Fibroblast of the aortic adventitia (primary cell): ENCODE measurements at regions not wholly inside any gene's neighbourhood (a gene's known extent, or its start where the extent isn't known, plus 50 kb on each side); places are given as distances from the start of the nearest gene placed in this dataset.
"Not testable (repeated sequence)": the region's sequence is repeated elsewhere in the genome, so short reads cannot be mapped to it uniquely, and the experiment has no call there.

ENCODE experiments used
- DNase-seq: peaks from one replicate; pipeline ENCODE4 v3.0.0-alpha.2; 2010; ENCODE audit warnings: low read depth
- H3K4me3 ChIP-seq: 2 replicates; pipeline ENCODE4 v1.5.1; 2011; ENCODE audit warnings: low read depth, mild to moderate bottlenecking, control low read depth, low read length, moderate library complexity
- CTCF ChIP-seq: IDR thresholded peaks from 2 replicates; pipeline ENCODE4 v1.5.1; 2011; ENCODE audit warnings: mild to moderate bottlenecking, low read length, control low read depth, inconsistent platforms; ENCODE audit not compliant: insufficient read depth

- no peak for DNase-seq
- no peak for TF ChIP-seq CTCF
Observed at GRCh38 chr3:135426508-135426907, 539.0 kb upstream of the PPP2R3A start.

GRCh38 chr3:135432402-135432801, 533.1 kb upstream of the PPP2R3A start:
- no peak overlapping the region for H3K4me3 ChIP-seq
- TF ChIP-seq CTCF, result no peak
- DNase-seq, result no peak

More at GRCh38 chr3:135426508-135426907, 539.0 kb upstream of the PPP2R3A start:
- no peak overlapping the region for H3K4me3 ChIP-seq

- not testable (repeated sequence) for H3K4me3 ChIP-seq, DNase-seq
Observed at GRCh38 chr3:135438889-135439597, 526.5 kb upstream of the PPP2R3A start.

- not testable (repeated sequence) for H3K4me3 ChIP-seq, DNase-seq
Observed at GRCh38 chr3:135439632-135440031, 525.9 kb upstream of the PPP2R3A start.

- TF ChIP-seq CTCF, result no peak
- H3K4me3 ChIP-seq, result no peak overlapping the region
- DNase-seq, result no peak
Observed at GRCh38 chr3:135440233-135440632, 525.3 kb upstream of the PPP2R3A start.

GRCh38 chr3:135440746-135441145, 524.8 kb upstream of the PPP2R3A start:
- no peak for DNase-seq
- no peak for TF ChIP-seq CTCF
- H3K4me3 ChIP-seq, result no peak overlapping the region

GRCh38 chr3:135444058-135444457, 521.5 kb upstream of the PPP2R3A start:
- H3K4me3 ChIP-seq, result no peak overlapping the region
- no peak for DNase-seq
- no peak for TF ChIP-seq CTCF

GRCh38 chr3:135447483-135447882, 518.0 kb upstream of the PPP2R3A start:
- no peak for DNase-seq
- no peak for TF ChIP-seq CTCF
- no peak overlapping the region for H3K4me3 ChIP-seq
